Body of pancreas (tissue), 4 donors: ENCODE measurements at regions not wholly inside any gene's neighbourhood (a gene's known extent, or its start where the extent isn't known, plus 50 kb on each side); places are given as distances from the start of the nearest gene placed in this dataset.

ENCODE experiments used
- ATAC-seq: fragments of 150-250 bp; one replicate; pipeline ENCODE4 v1.9.1; 2016
- DNase-seq, 4 donors: peaks; one replicate each; pipeline ENCODE4 v3.0.0-alpha.2; 2019
- H3K27ac ChIP-seq, 4 donors: fragments of 200-600 bp; sonication (generic); 1 replicate in 3 of 4; 2 replicates in 1 of 4; pipeline versions ENCODE4 v1.5.1 to v1.6.1; 2016 to 2019; ENCODE audit warnings: mild to moderate bottlenecking in 1 of 4, mixed read lengths in 1 of 4, moderate library complexity in 1 of 4
- H3K27me3 ChIP-seq, 2 donors: fragments of 200-600 bp; sonication (generic); one replicate each; pipeline ENCODE4 v1.6.0; 2016; ENCODE audit warnings: mild to moderate bottlenecking in 1 of 2
- H3K36me3 ChIP-seq, 2 donors: fragments of 200-600 bp; sonication (generic); replicated peaks in 1 of 2; 2 replicates each; pipeline ENCODE4 v1.5.1; 2016; ENCODE audit warnings: low read depth in 2 of 2; ENCODE audit not compliant: insufficient read depth in 1 of 2
- H3K4me1 ChIP-seq: fragments of 200-600 bp; sonication (generic); one replicate; pipeline ENCODE4 v1.6.0; 2016
- H3K4me3 ChIP-seq, 2 donors: fragments of 200-600 bp; sonication (generic); 1 replicate in 1 of 2; 2 replicates in 1 of 2; pipeline ENCODE4 v1.5.1; 2016 to 2019
- H3K9me3 ChIP-seq, 3 donors: fragments of 200-600 bp; sonication (generic); 1 replicate in 2 of 3; 2 replicates in 1 of 3; pipeline ENCODE4 v1.5.1; 2016
- CTCF ChIP-seq, 7 experiments: fragments of 450-650 bp in 4 of 7; fragments of 200-600 bp in 3 of 7; sonication (generic) in 3 of 7; IDR thresholded peaks; one replicate each; pipeline ENCODE4 v1.5.1; 2016 to 2019; ENCODE audit warnings: antibody characterized with exemption in 7 of 7
- POLR2A ChIP-seq, 3 donors: fragments of 450-650 bp; IDR thresholded peaks; one replicate each; pipeline ENCODE4 v1.6.1; 2016; ENCODE audit warnings: antibody characterized with exemption in 3 of 3, mild to moderate bottlenecking in 2 of 3
- WGBS, 2 donors: methylation state at CpG; one replicate each; pipeline ENCODE4 v1.1.5; 2017; 5-methylcytosine and 5-hydroxymethylcytosine counted together
- intact Hi-C: fragments of 100-400 bp; cut with DNase I; formaldehyde crosslinking; loops from one replicate; pipeline ENCODE4 v1.15.1; 2023

- no peak for ATAC-seq
- 93% methylated on average over 5 of the region's 5 CpGs for WGBS, 2 donors
- intact Hi-C loops, result no loop called here
- no peak for TF ChIP-seq CTCF (IDR thresholded peaks at IDR 0.05)
- no peak for TF ChIP-seq POLR2A (IDR thresholded peaks at IDR 0.05)
- no peak overlapping the region for H3K27ac ChIP-seq
- H3K4me3 ChIP-seq, result no peak overlapping the region
- H3K36me3 ChIP-seq, result no peaks in the 10 kb centered on the region
- DNase-seq, result no peak
- H3K27me3 ChIP-seq, result no peaks in the 10 kb centered on the region
- H3K4me1 ChIP-seq, result no peaks in the 10 kb centered on the region
- no peaks in the 10 kb centered on the region for H3K9me3 ChIP-seq
These were observed 229.9 kb downstream of the RPS24 start for GRCh38 chr10:78263521-78263988.

- 71 to 94% methylated on average over 3 of the region's 3 CpGs for WGBS, 2 donors
- TF ChIP-seq CTCF (IDR thresholded peaks at IDR 0.05) (no peak), POLR2A (IDR thresholded peaks at IDR 0.05) (no peak)
- Histone ChIP-seq H3K27me3 (no peaks in the 10 kb centered on the region), H3K36me3 (no peaks in the 10 kb centered on the region), H3K4me1 (no peaks in the 10 kb centered on the region), H3K9me3 (no peaks in the 10 kb centered on the region), H3K4me3 (no peak overlapping the region), H3K27ac (no peak overlapping the region)
- intact Hi-C loops, result no loop called here
- no peak for DNase-seq
- no peak for ATAC-seq
These were observed 230.7 kb downstream of the RPS24 start for GRCh38 chr10:78264361-78264760.

GRCh38 chr10:78266741-78267469 lies 233.2 kb downstream of the RPS24 start:
- Histone ChIP-seq H3K4me1 (no peaks in the 10 kb centered on the region), H3K4me3 (no peak overlapping the region), H3K9me3 (no peaks in the 10 kb centered on the region), H3K27ac (no peak overlapping the region), H3K27me3 (no peaks in the 10 kb centered on the region), H3K36me3 (no peaks in the 10 kb centered on the region)
- intact Hi-C loops, result no loop called here
- DNase-seq, result no peak
- no peak for TF ChIP-seq POLR2A (IDR thresholded peaks at IDR 0.05)
- no peak for TF ChIP-seq CTCF (IDR thresholded peaks at IDR 0.05)
- ATAC-seq, result no peak
- 68 to 78% methylated on average over 9 to 10 of the region's 10 CpGs for WGBS, 2 donors

- Histone ChIP-seq H3K4me1 (no peaks in the 10 kb centered on the region), H3K36me3 (no peaks in the 10 kb centered on the region), H3K27ac (no peak overlapping the region), H3K9me3 (no peaks in the 10 kb centered on the region), H3K4me3 (no peak overlapping the region), H3K27me3 (no peaks in the 10 kb centered on the region)
- TF ChIP-seq POLR2A (IDR thresholded peaks at IDR 0.05) (no peak), CTCF (IDR thresholded peaks at IDR 0.05) (no peak)
- intact Hi-C loops, result no loop called here
- ATAC-seq, result no peak
- 78 to 85% methylated on average over 3 of the region's 3 CpGs for WGBS, 2 donors
- no peak for DNase-seq
These were observed 233.9 kb downstream of the RPS24 start for GRCh38 chr10:78267598-78267997.

GRCh38 chr10:78269060-78269459 lies 235.4 kb downstream of the RPS24 start:
- no peak overlapping the region for H3K4me3 ChIP-seq
- no peaks in the 10 kb centered on the region for H3K36me3 ChIP-seq
- H3K27me3 ChIP-seq, result no peaks in the 10 kb centered on the region
- H3K4me1 ChIP-seq, result no peaks in the 10 kb centered on the region
- H3K27ac ChIP-seq, result no peak overlapping the region
- no peaks in the 10 kb centered on the region for H3K9me3 ChIP-seq
- no peak for DNase-seq
- intact Hi-C loops, result no loop called here
- ATAC-seq, result no peak
- no peak for TF ChIP-seq CTCF (IDR thresholded peaks at IDR 0.05)
- no peak for TF ChIP-seq POLR2A (IDR thresholded peaks at IDR 0.05)
- WGBS, 2 donors, result 49 to 55% methylated on average over 2 of the region's 2 CpGs
